ENCODE measurements at regions not wholly inside any gene's neighbourhood (a gene's known extent, or its start where the extent isn't known, plus 50 kb on each side); places are given as distances from the start of the nearest gene placed in this dataset.
A peak's percentile ranks its signal among the peaks of the same experiment; 100 is the strongest.

- peak overlapping the region; percentile 43; the same call in 1 of the 2 replicates for H3K23ac ChIP-seq (ENCODE audit: low read depth, low read length)
- H4K91ac ChIP-seq (ENCODE audit: insufficient read depth, low read depth, low read length), result peak overlapping the region; percentile 85
- peak overlapping the region; percentile 22; the same call in 1 of the 2 replicates for H3K4me2 ChIP-seq (ENCODE audit: low read depth, low read length)
- peak overlapping the region; percentile 81; the same call in 1 of the 3 replicates for H2BK15ac ChIP-seq (ENCODE audit: low read depth, low read length)
- in situ Hi-C loops (cut with MboI; ENCODE audit: low sequenced_read_pairs), result no loop called here
- dilution Hi-C loops (cut with HindIII; ENCODE audit: low sequenced_read_pairs, unreplicated experiment), result no loop called here
- H3K27me3 ChIP-seq (ENCODE audit: control insufficient read depth, insufficient read depth, low read length), result no peaks in the 10 kb centered on the region
- ChIA-PET POLR2A (ENCODE audit: unreplicated experiment) (no interaction called here), CTCF (no interaction called here)
- H3K4me3 ChIP-seq (ENCODE audit: insufficient read depth, low read depth, low read length), result no peak overlapping the region
- peak overlapping the region; percentile 48; the same call in 1 of the 2 replicates for H2AK5ac ChIP-seq (ENCODE audit: low read depth, low read length)
- TF ChIP-seq SMC3 (IDR thresholded peaks at IDR 0.05; ENCODE audit: low read depth, low read length), result no peak
- TF ChIP-seq RAD21 (IDR thresholded peaks at IDR 0.05; ENCODE audit: low read length), result no peak
- peak; percentile 63 for TF ChIP-seq NFE2L2 (IDR thresholded peaks at IDR 0.05; ENCODE audit: low read depth, low read length)
- peak; percentile 3; the same call in 1 of the 2 replicates for TF ChIP-seq CEBPB (IDR thresholded peaks at IDR 0.05; ENCODE audit: low read depth, low read length)
- peak; percentile 81 for TF ChIP-seq MAFK (IDR thresholded peaks at IDR 0.05; ENCODE audit: low read depth, low read length)
- TF ChIP-seq RFX5 (IDR thresholded peaks at IDR 0.05; ENCODE audit: low read depth, low read length), result no peak
- peaks cover 24% of the 10 kb centered on the region for H3K4me1 ChIP-seq (ENCODE audit: control insufficient read depth, insufficient read depth, low read length)
- H3K14ac ChIP-seq (replicated peaks; ENCODE audit: low read depth, low read length), result peak overlapping the region; percentile 81
- 0 out of 4 replicates have a peak, but pooled peaks cover 0 to 6% of the 10 kb centered on the region in 2 experiments for H3K79me1 ChIP-seq (ENCODE audit: low read depth in 1 of 2, low read length in 2 of 2)
- peak overlapping the region; percentile 78 to 84; a peak in 3 of 4 replicates for H4K8ac ChIP-seq (ENCODE audit: low read depth in 2 of 2, low read length in 2 of 2)
- H3K9me1 ChIP-seq (ENCODE audit: insufficient read depth, low read length), result peaks cover 32% of the 10 kb centered on the region
- peak overlapping the region; percentile 91 for H3K4ac ChIP-seq (ENCODE audit: low read depth, low read length)
- H2BK5ac ChIP-seq (ENCODE audit: low read depth, low read length, poor library complexity, severe bottlenecking), result no peak overlapping the region
- peak overlapping the region; percentile 61 for H3K56ac ChIP-seq (ENCODE audit: extremely low read depth, insufficient read depth, low read length)
- no peaks in the 10 kb centered on the region for H3K9me3 ChIP-seq (ENCODE audit: control insufficient read depth, insufficient read depth, low read length)
- peak overlapping the region; percentile 74 for H2BK20ac ChIP-seq (ENCODE audit: low read depth, low read length)
- no TSS peak for BruUV-seq (replicated peaks)
- H3K36me3 ChIP-seq (ENCODE audit: control insufficient read depth, insufficient read depth, low read length), result no peaks in the 10 kb centered on the region
- peak overlapping the region; percentile 51; the same call in 1 of the 2 replicates for H3K18ac ChIP-seq (ENCODE audit: low read depth, low read length)
- no peaks in the 10 kb centered on the region for H4K20me1 ChIP-seq (ENCODE audit: insufficient read depth, low read length)
- peak overlapping the region; percentile 25 for H2AK9ac ChIP-seq (replicated peaks; ENCODE audit: low read depth, low read length, poor library complexity)
- intact Hi-C loops (cut with micrococcal nuclease), result loop anchor here (10.0 kb wide), 1 partner anchor 94 kb away; no protein-coding TSS in a partner anchor
- ATAC-seq (ENCODE audit: low read depth) (no peak), DNase-seq (peak; percentile 28)
- H2AFZ ChIP-seq (replicated peaks; ENCODE audit: low read length, poor library complexity), result peak overlapping the region; percentile 86
- H3K27ac ChIP-seq (ENCODE audit: insufficient read depth, low read length), result 0 out of 2 replicates have a peak overlapping the region, but pooled peaks have one; percentile 1
- WGBS, 2 experiments (ENCODE audit: extremely low coverage in 2 of 2, insufficient read length in 1 of 2), result 53% methylated on average over 4 of the region's 5 CpGs; no CpG with 5 or more reads in 1 of the 2 experiments
- peak overlapping the region; percentile 60 for H2BK120ac ChIP-seq (ENCODE audit: low read depth, low read length)
- no peak overlapping the region for H3K9ac ChIP-seq (ENCODE audit: low read depth, low read length)
- peak overlapping the region; percentile 43; the same call in 1 of the 2 replicates for H4K5ac ChIP-seq (ENCODE audit: low read depth, low read length)
Observed at GRCh38 chr17:37828651-37829124, 83.8 kb upstream of the HNF1B start.
